PC-3 (cell line): ENCODE measurements at regions not wholly inside any gene's neighbourhood (a gene's known extent, or its start where the extent isn't known, plus 50 kb on each side); places are given as distances from the start of the nearest gene placed in this dataset.

Source experiments
- EZH2 ChIP-seq: fragments of 300-600 bp; sonication (generic); IDR thresholded peaks from one replicate; pipeline ENCODE4 v1.6.1; 2017; ENCODE audit warnings: antibody characterized with exemption, mild to moderate bottlenecking, low read length; ENCODE audit not compliant: unreplicated experiment
- EZH2phosphoT487 ChIP-seq: fragments of 300-600 bp; sonication (generic); IDR thresholded peaks from 2 replicates; pipeline ENCODE4 v1.6.1; 2018; ENCODE audit warnings: mild to moderate bottlenecking, antibody characterized with exemption, low read length, borderline replicate concordance
- TF ChIP-seq, protein P1 (sequence below): fragments of 300-600 bp; sonication (generic); conservative IDR thresholded peaks from 2 replicates; pipeline ENCODE4 v1.5.1; 2017; ENCODE audit warnings: antibody characterized with exemption, low read depth, mild to moderate bottlenecking, low read length

DNA sequence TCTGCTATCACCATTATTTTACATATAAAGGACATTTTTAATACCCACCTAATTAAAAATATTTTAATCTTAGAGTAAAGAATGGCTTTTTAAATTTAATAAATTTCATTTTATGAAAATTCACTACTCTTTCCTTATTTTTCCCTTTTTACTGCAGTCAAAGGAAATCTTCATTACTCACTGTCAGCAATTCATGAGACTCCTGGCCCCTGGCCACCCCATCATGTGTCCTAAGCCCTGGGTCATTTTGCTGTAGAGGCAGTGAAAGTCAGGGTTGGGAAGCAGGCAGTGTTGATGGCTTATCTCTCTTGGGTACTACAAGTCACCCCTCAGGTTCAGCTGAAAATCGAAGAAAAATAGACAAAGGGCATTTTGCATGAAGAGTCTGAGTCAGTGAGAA is 468.6 kb upstream of the CCL2 start:
- TF ChIP-seq, protein P1, sequence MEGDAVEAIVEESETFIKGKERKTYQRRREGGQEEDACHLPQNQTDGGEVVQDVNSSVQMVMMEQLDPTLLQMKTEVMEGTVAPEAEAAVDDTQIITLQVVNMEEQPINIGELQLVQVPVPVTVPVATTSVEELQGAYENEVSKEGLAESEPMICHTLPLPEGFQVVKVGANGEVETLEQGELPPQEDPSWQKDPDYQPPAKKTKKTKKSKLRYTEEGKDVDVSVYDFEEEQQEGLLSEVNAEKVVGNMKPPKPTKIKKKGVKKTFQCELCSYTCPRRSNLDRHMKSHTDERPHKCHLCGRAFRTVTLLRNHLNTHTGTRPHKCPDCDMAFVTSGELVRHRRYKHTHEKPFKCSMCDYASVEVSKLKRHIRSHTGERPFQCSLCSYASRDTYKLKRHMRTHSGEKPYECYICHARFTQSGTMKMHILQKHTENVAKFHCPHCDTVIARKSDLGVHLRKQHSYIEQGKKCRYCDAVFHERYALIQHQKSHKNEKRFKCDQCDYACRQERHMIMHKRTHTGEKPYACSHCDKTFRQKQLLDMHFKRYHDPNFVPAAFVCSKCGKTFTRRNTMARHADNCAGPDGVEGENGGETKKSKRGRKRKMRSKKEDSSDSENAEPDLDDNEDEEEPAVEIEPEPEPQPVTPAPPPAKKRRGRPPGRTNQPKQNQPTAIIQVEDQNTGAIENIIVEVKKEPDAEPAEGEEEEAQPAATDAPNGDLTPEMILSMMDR: no peak
- TF ChIP-seq EZH2 (no peak), EZH2phosphoT487 (no peak)
